ENCODE measurements at regions not wholly inside any gene's neighbourhood (a gene's known extent, or its start where the extent isn't known, plus 50 kb on each side); places are given as distances from the start of the nearest gene placed in this dataset.

DNA sequence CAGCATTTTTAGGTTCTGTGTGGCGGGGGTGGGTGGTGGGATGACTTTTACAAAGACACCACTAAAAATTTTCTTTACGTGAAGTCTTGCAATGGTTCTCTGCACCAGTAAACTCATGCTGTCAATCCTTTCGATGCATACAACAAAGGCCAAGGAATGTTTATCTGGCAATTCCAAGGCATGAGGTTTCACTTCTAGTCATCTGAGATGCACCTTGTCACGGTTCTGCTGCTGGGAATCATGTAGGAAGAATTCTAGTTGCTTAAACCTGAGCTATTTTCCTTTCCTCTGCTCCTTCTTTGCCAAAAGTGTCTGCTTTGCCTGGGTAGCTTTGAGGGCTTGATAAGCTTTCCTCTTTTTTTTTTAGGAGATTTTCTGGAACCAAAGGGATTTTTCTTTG is 1204.5 kb upstream of the SEMA6A start:
- no peaks in the 10 kb centered on the region for H3K4me1 ChIP-seq (ENCODE audit: control insufficient read depth in 1 of 2, low read depth in 2 of 2)
- H3K9me3 ChIP-seq, result no peaks in the 10 kb centered on the region
- no peak overlapping the region for H3K27ac ChIP-seq
- no peak for DNase-seq (ENCODE audit: low spot score)
- no peaks in the 10 kb centered on the region for H3K36me3 ChIP-seq
- no peak overlapping the region for H3K4me3 ChIP-seq
- no peak for ATAC-seq (ENCODE audit: insufficient number of reproducible peaks, low FRiP score, low read depth)
- TF ChIP-seq, protein P1, sequence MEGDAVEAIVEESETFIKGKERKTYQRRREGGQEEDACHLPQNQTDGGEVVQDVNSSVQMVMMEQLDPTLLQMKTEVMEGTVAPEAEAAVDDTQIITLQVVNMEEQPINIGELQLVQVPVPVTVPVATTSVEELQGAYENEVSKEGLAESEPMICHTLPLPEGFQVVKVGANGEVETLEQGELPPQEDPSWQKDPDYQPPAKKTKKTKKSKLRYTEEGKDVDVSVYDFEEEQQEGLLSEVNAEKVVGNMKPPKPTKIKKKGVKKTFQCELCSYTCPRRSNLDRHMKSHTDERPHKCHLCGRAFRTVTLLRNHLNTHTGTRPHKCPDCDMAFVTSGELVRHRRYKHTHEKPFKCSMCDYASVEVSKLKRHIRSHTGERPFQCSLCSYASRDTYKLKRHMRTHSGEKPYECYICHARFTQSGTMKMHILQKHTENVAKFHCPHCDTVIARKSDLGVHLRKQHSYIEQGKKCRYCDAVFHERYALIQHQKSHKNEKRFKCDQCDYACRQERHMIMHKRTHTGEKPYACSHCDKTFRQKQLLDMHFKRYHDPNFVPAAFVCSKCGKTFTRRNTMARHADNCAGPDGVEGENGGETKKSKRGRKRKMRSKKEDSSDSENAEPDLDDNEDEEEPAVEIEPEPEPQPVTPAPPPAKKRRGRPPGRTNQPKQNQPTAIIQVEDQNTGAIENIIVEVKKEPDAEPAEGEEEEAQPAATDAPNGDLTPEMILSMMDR (IDR thresholded peaks at IDR 0.05), result no peak
- H3K27me3 ChIP-seq (replicated peaks; ENCODE audit: insufficient read depth), result no peaks in the 10 kb centered on the region

DNA sequence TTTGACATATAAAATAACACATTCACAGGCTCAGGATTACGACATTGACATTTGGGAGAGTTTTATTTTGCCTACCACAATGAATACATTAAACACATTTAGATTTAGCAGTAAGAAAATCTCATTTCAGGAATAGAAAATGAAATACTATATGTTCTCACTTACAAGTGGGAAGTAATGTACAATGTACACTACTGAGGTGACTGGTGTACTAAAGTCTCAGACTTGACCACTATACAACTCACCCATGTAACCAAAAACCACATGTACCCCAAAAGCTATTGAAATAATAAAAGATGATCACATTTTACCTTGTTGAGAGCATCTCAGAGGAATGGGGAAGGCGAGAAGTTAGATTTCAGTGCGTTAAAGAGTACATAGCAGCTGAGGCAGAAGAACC is 1202.4 kb upstream of the SEMA6A start:
- no peaks in the 10 kb centered on the region for H3K9me3 ChIP-seq
- H3K27ac ChIP-seq, result no peak overlapping the region
- ATAC-seq (ENCODE audit: insufficient number of reproducible peaks, low FRiP score, low read depth), result no peak
- no peaks in the 10 kb centered on the region for H3K36me3 ChIP-seq
- H3K4me3 ChIP-seq, result no peak overlapping the region
- H3K4me1 ChIP-seq (ENCODE audit: control insufficient read depth in 1 of 2, low read depth in 2 of 2), result no peaks in the 10 kb centered on the region
- TF ChIP-seq, protein P1 (IDR thresholded peaks at IDR 0.05), result no peak
- no peaks in the 10 kb centered on the region for H3K27me3 ChIP-seq (replicated peaks; ENCODE audit: insufficient read depth)
- no peak for DNase-seq (ENCODE audit: low spot score)

DNA sequence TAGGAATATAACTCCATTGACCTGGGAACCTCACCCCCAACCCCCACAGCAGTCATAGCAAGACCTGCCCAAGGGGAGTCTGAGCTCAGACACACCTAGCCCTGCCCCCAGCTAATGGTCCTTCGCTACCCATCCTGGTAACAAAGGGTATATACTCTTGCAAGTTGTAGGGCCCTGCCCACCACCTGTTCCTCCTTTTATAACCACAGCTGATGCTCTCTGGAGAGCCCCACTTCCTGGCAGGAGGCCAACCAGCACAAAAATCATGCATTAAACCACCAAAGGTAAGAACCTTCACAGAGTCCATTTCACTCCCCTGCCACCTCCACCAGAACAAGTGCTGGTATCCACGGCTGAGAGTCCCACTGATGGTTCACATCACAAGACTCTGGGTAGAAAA is 1195.3 kb upstream of the SEMA6A start:
- TF ChIP-seq, protein P1 (IDR thresholded peaks at IDR 0.05), result no peak
- no peaks in the 10 kb centered on the region for H3K36me3 ChIP-seq

DNA sequence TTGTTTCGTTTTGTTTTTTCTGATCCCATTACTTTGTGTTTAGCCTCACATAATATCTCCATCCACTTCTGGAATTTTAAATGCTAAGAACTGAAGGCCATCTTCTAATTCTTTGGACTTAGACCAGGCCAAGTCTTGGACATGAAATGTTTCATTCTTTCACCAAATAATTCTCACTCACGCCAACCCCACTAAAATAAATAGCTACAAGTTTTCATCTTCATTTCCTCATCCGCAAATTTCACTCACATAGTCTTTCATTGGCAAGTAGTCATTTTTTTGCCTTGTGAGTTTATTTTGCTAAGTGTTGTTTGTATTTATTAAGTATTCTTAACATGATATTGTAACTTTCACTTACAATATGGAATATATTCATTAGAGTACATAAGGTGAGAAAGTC is 1188.6 kb upstream of the SEMA6A start:
- H3K4me1 ChIP-seq (ENCODE audit: control insufficient read depth in 1 of 2, low read depth in 2 of 2), result no peaks in the 10 kb centered on the region
- H3K27me3 ChIP-seq (replicated peaks; ENCODE audit: insufficient read depth), result no peaks in the 10 kb centered on the region
- TF ChIP-seq, protein P1 (IDR thresholded peaks at IDR 0.05), result no peak
- ATAC-seq (ENCODE audit: insufficient number of reproducible peaks, low FRiP score, low read depth) (no peak), DNase-seq (ENCODE audit: low spot score) (no peak)
- no peaks in the 10 kb centered on the region for H3K9me3 ChIP-seq
- no peak overlapping the region for H3K27ac ChIP-seq
- H3K36me3 ChIP-seq, result no peaks in the 10 kb centered on the region
- no peak overlapping the region for H3K4me3 ChIP-seq

More for the DNA sequence above, 1195.3 kb upstream of the SEMA6A start:
- H3K27ac ChIP-seq, result no peak overlapping the region
- no peaks in the 10 kb centered on the region for H3K4me1 ChIP-seq (ENCODE audit: control insufficient read depth in 1 of 2, low read depth in 2 of 2)
- DNase-seq (ENCODE audit: low spot score) (no peak), ATAC-seq (ENCODE audit: insufficient number of reproducible peaks, low FRiP score, low read depth) (no peak)
- H3K9me3 ChIP-seq, result no peaks in the 10 kb centered on the region
- no peaks in the 10 kb centered on the region for H3K27me3 ChIP-seq (replicated peaks; ENCODE audit: insufficient read depth)
- no peak overlapping the region for H3K4me3 ChIP-seq

DNA sequence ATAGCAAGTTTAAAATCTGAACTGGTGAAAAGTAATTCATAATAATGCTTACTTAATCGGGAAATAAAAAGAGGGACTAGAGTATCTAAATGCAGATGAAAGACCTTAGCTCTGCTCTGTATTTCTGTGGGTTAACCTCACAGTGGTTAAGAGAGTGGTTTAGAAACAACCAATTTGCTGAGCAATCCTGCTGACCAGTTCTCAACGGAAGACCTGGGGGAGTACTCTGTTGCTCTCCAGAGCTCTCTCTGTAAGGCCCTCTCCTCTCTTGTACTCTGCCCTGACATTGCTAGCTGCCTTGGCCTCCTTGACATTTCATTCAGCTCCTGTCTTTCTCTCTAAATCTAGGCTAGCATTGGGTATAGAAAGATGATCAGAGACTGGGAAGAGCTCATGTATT is 1186.6 kb upstream of the SEMA6A start:
- ATAC-seq (ENCODE audit: insufficient number of reproducible peaks, low FRiP score, low read depth) (no peak), DNase-seq (ENCODE audit: low spot score) (no peak)
- H3K9me3 ChIP-seq, result no peaks in the 10 kb centered on the region
- no peaks in the 10 kb centered on the region for H3K27me3 ChIP-seq (replicated peaks; ENCODE audit: insufficient read depth)
- no peaks in the 10 kb centered on the region for H3K4me1 ChIP-seq (ENCODE audit: control insufficient read depth in 1 of 2, low read depth in 2 of 2)
- no peaks in the 10 kb centered on the region for H3K36me3 ChIP-seq
- no peak overlapping the region for H3K4me3 ChIP-seq
- TF ChIP-seq, protein P1 (IDR thresholded peaks at IDR 0.05), result no peak
- no peak overlapping the region for H3K27ac ChIP-seq

All from thoracic aorta (tissue), 2 donors.